Rectal smooth muscle tissue (tissue), 1 donor: ENCODE measurements at regions not wholly inside any gene's neighbourhood (a gene's known extent, or its start where the extent isn't known, plus 50 kb on each side); places are given as distances from the start of the nearest gene placed in this dataset.
"Not testable (repeated sequence)": the region's sequence is repeated elsewhere in the genome, so short reads cannot be mapped to it uniquely, and the experiment has no call there.

Source experiments
- H3K27ac ChIP-seq: one replicate; pipeline ENCODE4 v1.7.0; 2013; ENCODE audit warnings: low read depth, low read length, inconsistent platforms
- H3K27me3 ChIP-seq: one replicate; pipeline ENCODE4 v1.7.0; 2013; ENCODE audit warnings: low read length; ENCODE audit not compliant: control insufficient read depth, insufficient read depth
- H3K36me3 ChIP-seq: one replicate; pipeline ENCODE4 v1.7.0; 2013; ENCODE audit warnings: low read length; ENCODE audit not compliant: control insufficient read depth, insufficient read depth
- H3K4me1 ChIP-seq: one replicate; pipeline ENCODE4 v1.7.0; 2013; ENCODE audit warnings: low read length; ENCODE audit not compliant: control insufficient read depth, insufficient read depth
- H3K4me3 ChIP-seq: one replicate; pipeline ENCODE4 v1.7.0; 2013; ENCODE audit warnings: low read length
- H3K9ac ChIP-seq: one replicate; pipeline ENCODE4 v1.7.0; 2013; ENCODE audit warnings: low read length

DNA sequence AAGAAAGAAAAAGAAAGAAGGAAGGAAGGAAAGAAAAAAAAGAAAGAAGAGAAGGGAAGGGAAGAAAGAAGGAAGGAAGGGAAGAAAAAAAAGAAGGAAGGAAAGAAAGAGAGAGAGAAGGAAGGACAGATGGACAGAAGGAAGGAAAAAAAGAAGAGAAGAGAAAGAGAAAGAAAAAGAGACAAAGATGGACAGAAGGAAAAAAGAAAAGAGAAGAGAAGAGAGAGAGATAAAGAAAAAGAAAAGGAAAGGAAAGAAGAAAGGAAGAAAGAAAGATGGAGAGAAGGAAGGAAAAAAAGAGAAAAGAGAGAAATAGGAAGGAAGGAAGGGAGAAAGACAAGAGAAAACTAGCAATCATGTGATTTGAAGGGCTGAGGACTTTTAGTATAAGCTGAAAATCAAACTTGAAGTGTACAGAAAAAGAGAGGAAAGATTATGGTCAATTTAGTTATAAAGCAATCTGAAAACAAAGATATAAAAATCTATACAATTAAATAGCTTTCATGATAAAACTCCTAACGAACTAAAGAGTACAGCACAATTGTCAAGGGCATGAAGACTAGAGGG lies 115.3 kb downstream of the LTN1 start:
- Histone ChIP-seq H3K36me3 (peaks cover 6% of the 10 kb centered on the region), H3K27ac (no peak overlapping the region), H3K9ac (no peak overlapping the region), H3K27me3 (no peaks in the 10 kb centered on the region), H3K4me1 (no peaks in the 10 kb centered on the region), H3K4me3 (no peak overlapping the region)

DNA sequence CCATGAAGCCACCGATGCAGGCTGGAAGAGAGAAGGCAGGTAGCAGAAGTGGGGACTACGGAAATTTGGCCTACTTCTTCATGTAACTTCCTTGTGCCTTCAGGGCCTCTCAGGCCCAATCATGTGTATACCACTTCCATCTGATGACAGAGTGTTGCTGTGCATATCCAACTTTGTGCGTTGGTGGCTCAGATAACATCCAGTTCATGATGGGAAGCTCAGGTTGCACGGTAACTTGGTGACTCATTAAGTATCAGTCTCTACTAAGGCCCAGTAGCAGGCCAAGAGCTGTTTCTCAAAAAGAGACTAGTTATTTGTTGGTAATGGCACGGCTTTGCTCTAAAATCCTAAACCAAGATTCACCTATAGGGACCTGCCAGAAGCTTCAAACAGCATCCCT lies 117.6 kb downstream of the LTN1 start:
- Histone ChIP-seq H3K27me3 (no peaks in the 10 kb centered on the region), H3K9ac (no peak overlapping the region), H3K4me1 (no peaks in the 10 kb centered on the region), H3K36me3 (peaks cover 6% of the 10 kb centered on the region), H3K4me3 (no peak overlapping the region), H3K27ac (no peak overlapping the region)

DNA sequence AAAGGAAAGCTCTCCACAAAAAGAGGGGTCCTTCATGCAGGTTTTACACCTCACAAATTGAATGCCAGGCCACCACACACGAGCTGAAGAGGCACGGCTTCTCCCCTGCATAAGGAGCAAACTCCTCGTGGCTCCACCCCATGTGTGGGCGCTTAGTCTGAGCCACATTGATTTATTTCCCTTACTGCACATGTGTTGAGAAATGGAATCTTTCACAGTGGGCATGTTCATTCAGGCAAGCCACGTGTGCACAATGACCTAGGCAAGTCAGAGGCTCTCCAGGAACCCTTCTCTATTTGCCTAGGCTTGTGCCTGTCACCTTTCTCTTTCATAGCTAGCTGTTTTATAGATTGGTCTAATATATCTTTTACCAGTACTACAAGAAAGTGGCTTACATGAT lies 120.5 kb downstream of the LTN1 start:
- Histone ChIP-seq H3K4me3 (no peak overlapping the region), H3K27ac (no peak overlapping the region), H3K36me3 (peaks cover 6% of the 10 kb centered on the region), H3K4me1 (no peaks in the 10 kb centered on the region), H3K9ac (no peak overlapping the region), H3K27me3 (no peaks in the 10 kb centered on the region)

DNA sequence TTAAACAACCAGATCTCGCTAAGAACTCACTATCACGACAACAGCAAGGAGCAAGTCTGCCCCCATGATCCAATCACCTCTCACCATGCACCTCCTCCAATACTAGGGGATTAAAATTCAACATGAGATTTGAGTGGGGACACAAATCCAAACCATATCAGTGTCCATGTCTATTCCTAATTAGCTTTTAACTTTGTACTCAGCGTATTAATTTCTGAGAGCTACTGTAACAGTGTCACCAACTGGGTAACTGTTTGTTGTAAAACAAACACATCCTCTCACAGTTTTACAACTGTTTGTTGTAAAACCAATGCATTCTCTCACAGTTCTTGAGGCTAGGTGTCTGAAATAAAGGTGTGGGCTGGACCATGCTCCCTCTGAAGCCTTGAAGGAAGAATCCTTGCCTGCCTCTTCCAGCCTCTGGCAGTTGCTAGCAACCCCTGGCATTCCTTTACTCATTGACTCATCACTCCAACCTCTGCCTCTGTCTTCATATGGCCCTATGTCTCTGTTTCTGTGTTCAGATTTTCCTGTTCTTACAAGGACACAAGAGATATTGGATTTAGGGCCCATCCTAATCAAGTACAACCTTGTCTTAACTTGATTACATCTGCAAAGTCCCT lies 121.2 kb downstream of the LTN1 start:
- Histone ChIP-seq H3K27me3 (no peaks in the 10 kb centered on the region), H3K4me1 (no peaks in the 10 kb centered on the region), H3K36me3 (peaks cover 6% of the 10 kb centered on the region), H3K4me3 (no peak overlapping the region), H3K9ac (no peak overlapping the region), H3K27ac (no peak overlapping the region)

DNA sequence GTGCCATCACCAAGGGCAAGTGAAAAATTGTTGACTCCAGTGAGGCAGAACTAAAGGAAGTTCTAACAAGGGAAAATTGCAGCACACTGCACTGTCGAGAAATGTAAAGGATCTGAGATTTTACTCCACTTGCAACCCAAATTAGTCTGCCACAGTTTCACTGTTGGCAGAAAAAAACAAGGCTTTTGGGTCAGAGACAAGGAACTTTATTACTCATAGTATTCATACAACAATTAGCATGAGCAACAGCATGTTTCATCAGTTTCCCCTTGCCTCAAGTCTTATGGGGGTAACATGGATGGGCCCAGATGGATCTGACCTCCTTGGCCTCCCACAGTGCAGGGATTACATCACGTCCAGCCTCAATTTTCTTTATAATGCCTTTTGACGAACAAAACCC lies 125.3 kb downstream of the LTN1 start:
- H3K9ac ChIP-seq, result no peak overlapping the region
- no peaks in the 10 kb centered on the region for H3K36me3 ChIP-seq
- no peaks in the 10 kb centered on the region for H3K4me1 ChIP-seq
- H3K27me3 ChIP-seq, result no peaks in the 10 kb centered on the region
- H3K27ac ChIP-seq, result no peak overlapping the region
- H3K4me3 ChIP-seq, result no peak overlapping the region

DNA sequence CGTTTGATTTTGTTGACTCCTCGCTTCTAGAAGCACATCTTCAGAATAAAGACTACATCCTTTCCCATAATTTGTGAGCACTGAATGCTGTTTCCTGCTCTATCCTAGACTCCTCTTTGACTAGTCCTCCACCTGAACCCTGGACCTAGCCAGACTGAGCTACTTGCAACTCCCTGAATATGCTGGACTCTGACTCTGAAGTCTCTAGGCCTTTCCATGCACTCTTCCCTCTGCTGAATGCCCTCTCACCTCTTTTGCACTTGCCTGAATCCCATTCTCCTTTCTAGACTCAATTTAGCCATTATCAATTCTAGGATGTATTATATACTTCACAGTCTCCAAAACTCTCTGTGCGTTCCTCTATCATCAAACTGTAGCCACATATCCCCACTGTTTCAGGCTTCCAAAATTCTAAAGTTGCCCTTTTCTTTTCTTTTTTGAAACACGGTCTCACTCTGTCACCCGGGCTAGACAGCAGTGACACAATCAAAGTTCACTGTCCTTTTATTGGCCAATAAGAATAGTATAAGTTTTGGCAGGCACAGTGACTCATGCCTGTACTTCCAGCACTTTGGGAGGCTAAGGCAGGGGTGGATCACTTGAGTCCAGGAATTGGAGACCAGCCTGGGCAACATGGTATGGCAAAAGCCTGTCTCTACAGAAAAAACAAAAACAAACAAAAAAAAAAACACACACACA lies 127.0 kb downstream of the LTN1 start:
- Histone ChIP-seq H3K4me1 (no peaks in the 10 kb centered on the region), H3K27ac (no peak overlapping the region)

DNA sequence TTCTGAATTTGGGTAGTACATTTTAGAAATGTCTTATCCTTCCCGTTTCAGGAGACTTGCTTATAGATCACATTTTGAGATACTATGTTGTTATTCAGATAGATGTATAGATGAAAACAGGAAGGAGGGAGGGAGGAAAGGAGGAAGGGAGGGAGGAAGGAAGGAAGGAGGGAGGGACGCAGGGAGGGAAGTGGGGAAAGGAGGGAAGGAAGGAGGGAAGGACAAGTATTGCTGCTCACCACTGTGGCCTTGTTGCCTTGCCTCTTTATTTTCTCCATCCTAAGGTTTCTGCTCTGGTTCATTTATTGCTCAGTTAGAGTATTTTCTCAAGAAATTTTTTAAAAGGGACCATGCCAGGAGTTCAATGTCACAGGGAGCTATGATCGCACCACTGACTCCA lies 134.3 kb downstream of the LTN1 start:
- Histone ChIP-seq H3K27me3 (no peaks in the 10 kb centered on the region), H3K9ac (no peak overlapping the region), H3K36me3 (no peaks in the 10 kb centered on the region), H3K27ac (no peak overlapping the region), H3K4me1 (no peaks in the 10 kb centered on the region), H3K4me3 (no peak overlapping the region)

More for the DNA sequence above, 127.0 kb downstream of the LTN1 start:
- no peaks in the 10 kb centered on the region for H3K36me3 ChIP-seq
- H3K27me3 ChIP-seq, result no peaks in the 10 kb centered on the region
- no peak overlapping the region for H3K9ac ChIP-seq
- H3K4me3 ChIP-seq, result no peak overlapping the region

DNA sequence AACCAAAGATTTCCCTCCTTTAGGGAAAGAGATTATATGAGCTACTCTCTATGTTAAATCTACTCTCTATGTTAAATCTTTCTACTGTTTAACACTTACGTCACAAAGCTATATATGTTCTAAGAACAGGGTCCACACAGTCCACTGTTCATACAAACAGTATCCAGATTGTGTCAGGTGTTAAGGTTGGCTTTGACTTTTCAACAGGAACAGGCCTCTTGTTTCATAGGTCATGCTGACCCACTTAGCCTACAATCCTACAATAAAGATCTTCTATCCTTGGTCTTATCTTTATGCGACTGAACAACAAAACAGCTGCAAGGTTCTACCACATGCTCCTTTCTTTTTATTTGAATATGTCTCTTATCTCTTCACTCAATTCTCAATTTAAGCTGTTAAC lies 134.9 kb downstream of the LTN1 start:
- H3K27ac ChIP-seq, result no peak overlapping the region
- no peak overlapping the region for H3K9ac ChIP-seq
- no peaks in the 10 kb centered on the region for H3K4me1 ChIP-seq
- H3K4me3 ChIP-seq, result no peak overlapping the region
- H3K36me3 ChIP-seq, result no peaks in the 10 kb centered on the region
- no peaks in the 10 kb centered on the region for H3K27me3 ChIP-seq

DNA sequence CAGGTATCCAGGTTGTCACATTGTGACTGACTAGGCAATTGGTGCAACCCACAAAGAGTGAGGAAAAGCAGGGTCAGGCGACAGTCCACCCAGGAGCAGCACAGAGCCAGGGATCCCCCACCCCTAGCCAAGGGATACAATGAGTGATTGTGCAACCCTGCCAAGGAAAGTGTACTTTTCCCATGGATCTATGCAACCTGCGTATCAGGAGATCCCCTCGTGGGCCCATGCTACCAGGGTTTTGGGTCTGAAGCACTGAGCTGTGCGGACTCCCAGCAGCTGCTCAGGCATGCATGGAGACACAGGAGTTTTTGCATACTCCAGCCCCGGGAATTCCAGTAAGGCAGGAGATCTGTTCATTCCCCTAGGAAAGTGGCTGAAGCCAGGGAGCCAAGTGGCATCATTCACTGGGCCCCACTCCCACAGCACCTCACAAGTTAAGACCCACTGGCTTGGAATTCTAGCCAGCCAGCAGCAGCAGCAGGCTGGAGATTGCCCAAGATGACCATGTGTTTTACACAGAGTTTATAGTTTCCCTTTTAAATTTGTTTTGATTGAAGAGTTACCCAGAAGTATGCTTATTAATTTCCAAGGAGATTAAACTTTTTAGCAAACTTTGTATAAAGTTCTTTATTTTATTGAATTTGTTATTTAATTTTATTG lies 136.0 kb downstream of the LTN1 start:
- no peaks in the 10 kb centered on the region for H3K4me1 ChIP-seq
- H3K4me3 ChIP-seq, result no peak overlapping the region
- no peaks in the 10 kb centered on the region for H3K36me3 ChIP-seq
- H3K27me3 ChIP-seq, result no peaks in the 10 kb centered on the region
- no peak overlapping the region for H3K27ac ChIP-seq
- no peak overlapping the region for H3K9ac ChIP-seq

DNA sequence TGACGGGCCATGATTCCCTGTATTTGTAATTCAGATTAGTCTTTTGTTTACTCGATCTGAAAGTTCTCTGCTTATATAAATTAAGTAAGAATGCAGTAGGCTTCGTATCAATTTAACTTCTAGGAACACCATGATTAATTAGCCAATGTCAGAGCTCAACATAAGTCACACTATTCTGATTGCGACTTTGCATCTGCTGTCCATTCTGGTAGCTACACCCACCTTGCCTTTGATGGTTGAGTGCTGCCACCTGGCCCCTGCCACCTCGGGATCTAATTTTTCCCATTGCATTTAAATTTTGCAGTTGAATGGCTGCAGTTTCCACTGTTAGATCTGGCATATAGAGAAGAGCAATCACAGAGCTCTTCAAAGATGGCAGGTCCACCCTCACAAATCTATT lies 140.0 kb downstream of the LTN1 start:
- Histone ChIP-seq H3K27ac (no peak overlapping the region), H3K9ac (no peak overlapping the region), H3K4me3 (no peak overlapping the region), H3K36me3 (no peaks in the 10 kb centered on the region), H3K4me1 (no peaks in the 10 kb centered on the region), H3K27me3 (no peaks in the 10 kb centered on the region)

DNA sequence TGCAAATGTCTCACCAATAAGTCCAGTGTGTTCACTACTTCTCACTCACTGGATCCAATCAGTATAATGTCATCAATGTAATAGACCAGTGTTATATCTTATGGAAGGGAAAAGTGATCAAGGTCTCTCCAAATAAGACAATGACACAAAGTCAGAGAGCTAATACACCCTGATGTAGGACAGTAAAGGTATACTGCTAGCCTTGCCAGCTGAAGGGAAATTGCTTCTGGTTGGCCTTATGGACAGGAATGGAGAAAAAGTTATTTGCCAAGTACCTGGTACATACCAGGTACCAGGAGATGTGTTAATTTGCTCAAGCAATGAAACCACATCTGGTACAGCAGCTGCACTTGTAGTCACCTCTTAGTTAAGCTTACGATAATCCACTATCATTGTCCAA lies 141.0 kb downstream of the LTN1 start:
- Histone ChIP-seq H3K36me3 (no peaks in the 10 kb centered on the region), H3K27me3 (no peaks in the 10 kb centered on the region), H3K4me3 (no peak overlapping the region), H3K4me1 (no peaks in the 10 kb centered on the region), H3K27ac (no peak overlapping the region), H3K9ac (no peak overlapping the region)

DNA sequence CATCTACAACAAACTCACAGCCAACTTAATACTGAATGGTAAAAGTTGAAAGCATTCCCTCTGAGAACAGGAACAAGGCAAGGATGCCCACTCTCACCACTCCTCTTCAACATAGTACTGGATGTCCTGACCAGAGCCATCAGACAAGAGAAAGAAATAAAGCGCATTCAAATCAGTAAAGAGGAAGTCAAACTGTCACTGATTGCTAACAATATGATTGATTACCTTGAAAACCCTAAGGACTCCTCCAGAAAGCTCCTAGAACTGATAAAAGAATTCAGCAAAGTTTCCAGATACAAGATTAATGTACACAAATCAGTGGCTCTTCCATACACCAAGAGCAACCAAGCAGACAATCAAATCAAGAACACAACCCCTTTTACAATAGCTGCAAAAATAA lies 153.4 kb downstream of the LTN1 start:
- not testable (repeated sequence) for H3K9ac ChIP-seq, H3K27ac ChIP-seq, H3K36me3 ChIP-seq, H3K4me1 ChIP-seq, H3K4me3 ChIP-seq, H3K27me3 ChIP-seq
